NCI-H524 (cell line): ENCODE measurements at regions not wholly inside any gene's neighbourhood (a gene's known extent, or its start where the extent isn't known, plus 50 kb on each side); places are given as distances from the start of the nearest gene placed in this dataset.
"Not testable (repeated sequence)": the region's sequence is repeated elsewhere in the genome, so short reads cannot be mapped to it uniquely, and the experiment has no call there.

Source experiments
- DNase-seq, 2 experiments: peaks; one replicate each; lab custom pipeline; 2025; lab: John Stamatoyannopoulos, UW

DNA sequence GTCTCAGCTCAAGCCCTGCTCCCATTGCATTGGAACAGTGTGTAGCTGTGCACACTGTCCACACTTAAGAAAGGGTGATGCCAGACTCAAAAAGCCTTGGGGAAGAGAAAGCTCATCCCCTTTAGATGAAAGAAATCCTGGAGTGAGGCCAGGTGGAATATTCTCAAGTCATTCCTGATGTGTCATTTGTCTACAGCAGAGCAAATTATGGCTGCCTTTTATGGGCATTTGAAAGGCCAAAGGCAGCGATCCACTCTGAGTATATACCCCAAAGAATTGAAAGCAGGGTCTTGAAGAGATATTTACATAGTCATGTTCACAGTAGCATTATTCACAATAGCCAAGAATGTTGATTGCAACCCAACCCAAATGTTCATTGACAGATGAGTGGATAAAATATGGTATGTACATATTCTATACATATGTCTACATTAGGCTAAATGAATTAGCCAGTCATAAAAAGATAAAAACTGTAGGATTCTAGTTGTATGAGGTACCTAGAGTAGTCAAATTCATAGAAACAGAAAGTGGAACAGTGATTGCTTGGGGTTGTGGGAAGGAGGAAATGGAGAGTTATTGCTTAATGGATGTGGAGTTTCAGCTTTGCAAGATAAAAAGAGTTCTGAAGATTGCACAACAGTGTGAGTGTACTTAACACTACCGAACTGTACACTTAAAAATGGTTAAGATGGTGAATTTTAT lies 214.9 kb downstream of the KCNRG start:
- no peak for DNase-seq

DNA sequence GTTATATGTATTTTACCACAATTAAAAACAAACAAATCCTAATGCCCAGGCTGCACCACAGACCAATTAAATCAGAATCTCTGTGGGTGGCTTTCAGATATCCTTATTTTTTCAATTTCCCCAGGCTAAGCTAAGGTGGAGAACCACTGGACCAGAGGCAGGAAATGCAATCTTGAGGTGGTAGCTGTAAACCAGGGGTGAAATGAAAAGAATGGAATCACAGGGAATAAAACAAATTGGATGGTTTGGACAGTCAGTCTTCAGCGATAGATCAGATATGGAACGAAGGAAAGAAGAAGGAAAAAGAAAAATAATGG lies 215.4 kb downstream of the KCNRG start:
- no peak for DNase-seq

DNA sequence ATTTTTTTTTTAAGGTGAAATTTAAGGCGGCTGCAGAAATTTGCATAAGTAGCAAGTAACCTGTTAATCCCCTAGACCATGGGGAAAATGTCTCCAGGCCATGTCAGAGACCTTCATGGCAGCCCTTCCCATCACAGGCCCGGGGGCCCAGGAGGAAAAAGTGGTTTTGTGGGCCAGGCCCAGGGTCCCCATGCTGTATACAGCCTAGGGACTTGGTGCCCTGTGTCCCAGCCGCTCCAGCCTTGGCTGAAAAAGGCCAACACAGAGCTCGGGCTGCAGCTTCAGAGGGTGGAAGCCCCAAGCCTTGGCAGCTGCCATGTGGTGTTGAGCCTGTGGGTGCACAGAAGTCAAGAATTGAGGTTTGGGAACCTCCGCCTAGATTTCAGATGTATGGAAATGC lies 218.3 kb downstream of the KCNRG start:
- DNase-seq: not testable (repeated sequence)

DNA sequence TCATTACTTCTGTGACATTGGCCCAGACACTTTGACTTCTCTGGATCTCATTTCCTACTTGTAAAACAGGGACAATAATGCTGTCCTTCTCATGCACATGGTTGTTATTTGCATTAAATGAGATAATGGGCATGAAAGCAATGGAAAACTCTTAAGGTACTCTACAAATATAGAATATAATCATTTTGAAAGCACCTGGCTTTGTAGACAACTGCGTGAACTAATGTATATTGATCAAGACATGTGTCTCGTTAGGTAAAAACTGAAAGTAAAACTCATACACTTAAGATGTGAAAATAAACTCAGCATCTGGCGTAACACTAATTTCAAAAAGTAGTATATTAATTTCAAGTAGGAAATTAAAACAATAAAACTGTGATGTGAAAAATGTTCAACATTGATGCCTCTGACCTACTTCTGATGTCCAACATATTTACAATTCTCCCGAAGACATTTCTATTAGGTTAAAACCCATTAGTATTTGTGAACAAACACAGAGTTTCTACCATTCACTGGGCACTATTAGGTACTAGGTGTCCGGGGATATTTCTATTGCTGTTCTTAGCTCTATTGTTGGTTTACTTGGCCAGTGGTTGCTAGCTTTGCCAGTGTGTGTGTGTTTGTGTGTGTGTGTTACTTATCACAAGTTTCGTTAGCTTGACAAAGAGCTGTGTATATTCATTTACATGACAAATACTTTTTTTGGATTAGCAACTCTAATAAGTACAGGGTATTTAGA lies 220.5 kb downstream of the KCNRG start:
- DNase-seq: no peak

DNA sequence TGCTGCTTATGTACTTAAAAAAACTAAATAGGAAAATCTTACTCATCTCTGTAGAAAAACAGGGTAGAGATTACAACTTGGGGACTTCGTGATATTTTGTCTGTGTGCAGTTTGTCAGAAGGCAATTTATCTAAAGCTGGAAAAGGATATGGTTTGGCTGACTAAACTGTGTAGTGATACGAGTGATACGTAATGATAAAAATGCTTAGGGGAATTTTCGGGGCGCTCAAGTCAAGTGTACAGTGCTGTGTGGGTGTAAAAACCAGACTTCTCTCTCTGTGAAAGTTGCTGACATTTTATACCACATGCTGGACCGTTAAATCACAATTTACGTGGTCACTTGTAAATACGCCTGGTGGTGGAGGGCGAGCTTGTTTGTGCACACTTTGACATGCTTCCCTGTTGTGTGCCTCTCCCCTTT lies 221.7 kb downstream of the KCNRG start:
- no peak for DNase-seq

DNA sequence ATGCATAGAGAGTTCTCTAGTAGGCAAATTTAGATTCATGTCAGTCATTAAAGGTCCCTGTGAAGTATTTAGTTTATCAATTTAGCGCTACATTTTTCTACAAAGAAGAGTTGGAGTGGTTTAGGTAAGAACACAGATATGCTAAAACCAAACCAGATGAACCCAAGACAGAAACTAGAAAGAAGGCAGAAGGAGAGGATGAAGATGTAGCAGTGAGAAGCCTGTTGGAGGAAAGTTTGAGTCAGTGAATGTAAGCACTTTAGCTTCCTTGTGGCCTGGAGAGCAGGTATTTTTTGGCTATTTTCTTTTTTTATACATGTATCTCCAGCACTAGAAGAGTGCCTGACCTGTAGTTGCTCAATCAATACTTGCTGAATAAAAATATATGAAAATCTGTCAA lies 223.7 kb downstream of the KCNRG start:
- DNase-seq: no peak

DNA sequence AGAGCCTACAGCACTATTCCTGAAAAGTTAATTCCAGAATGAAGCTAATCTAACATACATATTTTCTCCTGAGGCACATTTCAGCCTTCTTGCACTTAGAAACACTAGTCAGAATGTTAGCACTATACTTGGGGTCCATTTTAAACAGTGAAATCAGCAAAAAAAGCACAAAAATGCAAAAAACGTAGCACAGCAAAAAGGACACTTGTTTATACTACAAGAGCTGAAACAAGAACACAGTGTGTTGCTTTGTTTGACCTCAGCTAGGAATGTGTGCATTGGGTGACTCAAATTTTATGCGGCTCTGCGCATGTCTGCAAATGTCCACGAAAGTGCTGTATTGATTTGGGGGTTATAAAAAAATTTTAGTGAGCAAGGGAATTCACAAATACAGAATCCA lies 226.2 kb downstream of the KCNRG start:
- no peak for DNase-seq

DNA sequence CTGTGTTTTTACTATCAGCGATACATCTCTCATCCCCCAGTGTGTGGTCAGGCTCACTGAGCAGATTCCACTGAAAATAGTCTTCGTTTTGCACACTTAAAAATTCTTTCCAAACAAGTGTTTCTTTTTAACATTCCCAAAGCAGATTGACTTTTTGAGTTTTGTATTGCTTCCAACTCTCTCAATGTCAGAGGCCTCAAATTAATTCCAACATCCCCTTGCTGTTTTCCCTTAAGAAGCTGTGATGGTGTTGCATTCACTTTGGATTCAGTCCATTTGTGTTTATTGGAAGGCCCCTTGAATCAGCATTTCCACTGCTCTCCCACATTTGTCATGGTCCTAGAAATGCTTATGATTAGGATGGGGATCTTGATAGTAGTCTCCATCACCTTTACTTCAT lies 228.7 kb downstream of the KCNRG start:
- DNase-seq: no peak

DNA sequence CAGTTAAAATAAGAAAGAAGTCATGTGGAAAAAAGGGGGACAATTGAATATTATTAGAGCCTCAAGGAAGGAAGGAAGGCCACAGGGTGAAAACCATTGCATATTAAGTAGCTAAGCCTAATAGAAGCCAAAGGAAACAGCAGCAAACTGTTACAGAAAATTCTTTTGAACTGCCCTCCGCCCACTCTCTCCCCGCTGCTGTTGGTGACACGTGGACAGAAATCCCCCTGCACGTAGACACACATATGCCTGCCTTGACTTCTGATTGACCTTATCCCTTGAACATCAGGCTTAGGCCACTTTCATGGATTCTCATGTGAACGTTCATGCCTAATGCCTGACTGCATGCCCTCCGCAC lies 229.1 kb downstream of the KCNRG start:
- DNase-seq: no peak

DNA sequence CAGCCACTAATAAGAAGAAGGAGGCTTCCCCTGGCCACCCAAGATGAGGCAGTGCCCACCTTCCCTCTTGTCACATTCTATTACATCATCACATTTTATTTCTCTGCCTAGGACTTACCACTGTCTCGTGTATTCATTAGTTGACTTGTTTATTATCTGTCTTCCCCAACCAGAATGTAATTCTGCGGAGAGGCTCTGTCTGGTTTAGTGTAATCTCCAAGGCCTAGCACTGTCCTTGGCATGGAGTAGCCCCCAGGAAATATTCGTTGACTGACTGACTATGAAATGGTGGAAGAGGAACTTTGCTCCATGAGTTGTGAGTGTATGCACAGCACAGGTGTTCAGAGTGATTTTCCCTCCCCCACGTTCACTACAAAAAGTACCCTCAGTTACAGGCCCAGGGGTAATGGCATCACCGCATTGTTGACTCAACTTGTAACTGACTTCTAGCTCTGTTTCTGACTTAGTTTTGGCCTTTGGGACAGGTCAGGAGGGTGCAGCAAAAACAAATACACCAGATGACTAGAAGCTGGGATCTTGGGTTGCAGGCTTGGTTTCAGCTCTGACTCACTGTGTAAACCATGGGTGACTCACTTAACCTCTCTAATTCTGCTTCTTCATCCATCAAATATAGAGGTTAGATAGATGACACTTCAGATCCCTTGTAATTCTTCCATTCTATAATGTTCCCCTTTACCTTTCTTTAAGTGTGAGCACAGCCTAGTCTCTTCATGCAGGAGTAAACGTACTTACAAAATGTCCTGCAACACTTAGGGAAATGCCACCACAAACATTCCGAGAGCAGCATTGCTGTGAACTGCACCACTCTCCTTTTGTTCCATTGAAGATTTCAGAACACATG lies 229.7 kb downstream of the KCNRG start:
- no peak for DNase-seq

DNA sequence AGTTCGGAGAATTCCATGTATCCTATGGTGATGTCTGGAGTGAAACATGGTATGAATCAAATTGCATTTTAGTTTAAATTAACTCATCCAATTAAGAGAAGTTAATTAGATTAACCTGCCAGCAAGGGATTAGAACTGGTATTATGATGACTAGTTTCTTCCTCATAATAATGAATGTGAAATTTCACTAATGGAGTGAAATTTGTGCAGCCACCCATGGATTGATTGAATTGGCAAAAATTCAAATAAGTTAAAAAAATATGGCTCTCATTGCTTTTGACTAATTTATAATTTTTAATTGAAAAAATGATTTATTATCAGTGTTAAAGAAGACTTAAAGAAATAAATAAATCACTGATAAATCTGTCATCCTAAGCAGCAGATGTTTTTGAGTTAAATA lies 232.0 kb downstream of the KCNRG start:
- no peak for DNase-seq

DNA sequence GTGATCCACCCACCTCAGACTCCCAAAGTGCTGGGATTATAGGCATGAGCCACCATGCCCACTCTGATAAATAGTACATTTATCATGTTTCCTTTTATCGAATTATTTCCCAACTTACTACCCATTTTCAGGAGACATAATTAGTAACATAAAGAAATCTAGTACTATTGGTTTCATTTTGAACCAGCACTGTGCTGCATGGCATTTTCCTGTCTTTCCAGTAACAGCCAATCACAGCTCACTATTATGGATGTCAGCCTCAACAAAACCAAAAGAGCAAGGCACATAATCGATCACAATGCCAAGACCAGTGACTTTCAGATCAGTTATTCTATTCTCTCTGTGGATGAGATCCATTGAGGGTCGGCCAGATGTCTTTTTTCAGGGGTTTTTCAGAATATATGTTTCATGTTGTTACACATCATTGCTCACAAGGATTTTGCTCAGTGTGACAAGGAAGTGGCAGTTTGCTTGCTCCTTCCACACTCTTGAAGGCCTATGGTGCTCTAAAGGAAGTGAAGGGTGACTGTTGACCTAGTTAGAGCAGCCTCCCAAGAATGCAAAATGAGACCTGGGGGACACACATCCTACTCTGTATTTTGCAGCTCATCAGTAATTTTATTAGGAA lies 233.4 kb downstream of the KCNRG start:
- DNase-seq: no peak

DNA sequence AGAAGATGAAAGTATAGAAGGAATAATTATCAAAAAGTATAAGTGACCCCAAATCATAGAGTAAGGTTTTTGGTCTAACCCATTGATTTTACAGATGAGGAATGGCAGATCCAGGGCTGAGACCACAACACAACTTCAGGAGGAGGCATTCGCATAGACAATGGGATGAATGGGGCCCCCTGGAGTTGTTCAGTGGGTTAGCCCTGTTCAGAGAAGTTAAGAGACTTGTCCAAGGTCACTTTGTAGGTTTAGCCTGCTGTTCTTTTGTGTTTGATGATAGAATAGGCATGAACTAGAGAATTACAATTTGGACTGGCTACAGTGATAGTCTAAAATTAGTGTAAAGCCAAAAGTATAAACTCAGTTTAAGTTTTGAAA lies 233.9 kb downstream of the KCNRG start:
- no peak for DNase-seq

DNA sequence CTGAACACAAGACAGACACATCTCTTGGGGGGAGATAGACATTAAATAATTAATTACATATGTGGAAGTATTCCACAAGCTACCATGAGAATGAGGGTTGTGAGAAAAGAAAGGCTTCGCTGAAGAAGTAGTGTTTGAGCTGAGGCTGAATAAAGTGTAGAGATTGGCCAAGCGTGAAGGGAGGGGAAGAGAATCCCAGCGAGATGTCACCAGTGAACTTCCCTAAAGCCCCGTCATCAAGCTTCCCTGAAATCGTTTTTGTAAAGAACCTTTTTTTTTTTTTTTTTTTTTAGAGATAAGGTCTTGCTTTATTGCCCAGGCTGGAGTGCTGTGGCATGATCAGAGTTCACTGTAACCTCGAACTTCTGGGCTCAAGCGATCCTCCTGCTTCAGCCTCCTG lies 235.2 kb downstream of the KCNRG start:
- DNase-seq: no peak

DNA sequence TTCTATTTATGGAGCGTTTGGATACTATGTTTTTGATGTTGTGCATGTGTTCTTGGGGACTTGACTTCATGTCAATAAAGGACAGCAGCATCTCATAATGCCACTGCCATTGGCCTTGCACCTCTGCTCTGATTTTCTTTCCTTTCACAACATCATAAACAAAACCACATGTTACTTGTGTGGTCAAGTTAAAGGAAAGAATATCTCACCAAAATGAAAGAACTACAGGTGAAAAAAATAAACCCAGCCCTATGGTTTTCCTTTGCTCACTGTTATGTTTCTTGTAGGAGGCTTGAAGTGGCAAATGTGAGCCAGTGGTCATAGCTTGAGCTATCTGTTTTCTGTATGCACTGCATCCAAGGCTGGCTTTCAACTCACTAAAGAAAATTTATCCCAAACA lies 240.4 kb downstream of the KCNRG start:
- no peak for DNase-seq

DNA sequence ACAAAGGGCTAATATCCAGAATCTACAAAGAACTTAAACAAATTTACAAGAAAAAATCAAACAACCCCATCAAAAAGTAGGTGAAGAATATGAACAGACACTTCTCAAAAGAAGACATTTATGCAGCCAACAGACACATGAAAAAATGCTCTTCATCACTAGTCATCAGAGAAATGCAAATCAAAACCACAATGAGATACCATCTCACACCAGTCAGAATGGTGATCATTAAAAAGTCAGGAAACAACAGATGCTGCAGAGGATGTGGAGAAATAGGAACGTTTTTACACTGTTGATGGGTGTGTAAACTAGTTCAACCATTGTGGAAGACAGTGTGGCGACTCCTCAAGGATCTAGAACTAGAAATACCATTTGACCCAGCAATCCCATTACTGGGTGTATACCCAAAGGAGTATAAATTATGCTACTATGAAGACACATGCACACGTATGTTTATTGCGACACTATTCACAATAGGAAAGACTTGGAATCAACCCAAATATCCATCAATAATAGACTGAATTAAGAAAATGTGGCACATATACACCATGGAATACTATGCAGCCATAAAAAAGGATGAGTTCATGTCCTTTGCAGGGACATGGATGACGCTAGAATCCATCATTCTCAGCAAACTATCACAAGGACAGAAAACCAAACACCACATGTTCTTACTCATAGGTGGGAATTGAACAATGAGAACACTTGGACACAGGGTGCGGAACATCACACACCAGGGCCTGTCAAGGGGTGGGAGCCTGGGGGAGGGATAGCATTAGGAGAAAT lies 241.5 kb downstream of the KCNRG start:
- DNase-seq: not testable (repeated sequence)

DNA sequence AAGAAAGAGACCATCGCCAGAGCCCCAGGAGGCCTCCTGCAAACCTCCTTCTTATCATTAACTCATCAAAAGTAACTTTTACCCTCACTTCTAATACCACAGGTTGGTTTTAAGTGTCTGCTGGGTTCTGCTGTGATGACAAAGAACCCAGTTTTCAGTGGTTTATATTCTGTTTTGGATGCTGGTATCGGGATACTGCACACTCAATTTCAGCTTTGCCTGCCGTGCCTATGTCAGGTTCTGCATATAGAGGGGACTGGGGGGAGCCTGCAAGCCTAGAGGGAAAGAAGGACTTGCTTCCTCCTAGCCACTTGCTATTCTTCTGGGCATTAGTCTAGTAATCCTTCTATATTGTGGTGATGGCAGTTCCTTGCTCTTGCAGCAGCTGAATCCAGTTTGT lies 242.4 kb downstream of the KCNRG start:
- no peak for DNase-seq

DNA sequence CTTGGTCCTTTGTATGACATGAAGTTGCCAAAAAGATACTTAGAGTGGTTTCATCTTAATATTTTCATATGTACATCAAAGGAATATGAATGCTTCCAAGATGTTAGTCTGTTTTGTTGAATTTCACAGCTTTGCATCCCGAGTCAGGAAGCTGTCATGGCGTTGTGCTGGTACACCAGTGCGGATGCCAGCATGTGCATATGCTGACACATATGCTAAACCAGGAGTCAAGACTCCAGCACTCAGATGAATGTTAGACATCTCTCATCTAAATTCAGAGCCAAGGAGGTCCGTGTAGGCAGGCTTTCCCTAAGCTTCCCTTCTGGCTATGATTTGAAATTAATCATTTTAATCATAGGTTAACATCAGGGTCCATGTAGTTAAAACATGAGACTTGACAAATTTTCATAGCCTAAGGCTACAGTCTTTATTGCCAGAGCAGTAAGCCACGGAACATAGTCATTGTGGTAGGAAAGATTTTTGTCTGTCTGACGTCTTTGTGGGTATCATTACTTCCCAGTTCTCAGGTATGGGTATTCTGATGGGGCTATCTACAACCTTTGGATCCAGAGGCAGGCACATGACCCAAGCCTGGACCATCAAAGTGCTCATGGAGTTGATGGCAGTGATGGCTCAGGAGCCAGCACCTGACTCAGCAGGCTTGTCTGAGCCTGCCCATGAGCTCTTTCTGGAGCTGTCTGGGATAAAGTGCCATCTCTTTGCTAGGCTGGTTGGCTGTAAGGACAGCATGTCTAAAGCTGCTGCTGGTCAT lies 246.1 kb downstream of the KCNRG start:
- DNase-seq: no peak

DNA sequence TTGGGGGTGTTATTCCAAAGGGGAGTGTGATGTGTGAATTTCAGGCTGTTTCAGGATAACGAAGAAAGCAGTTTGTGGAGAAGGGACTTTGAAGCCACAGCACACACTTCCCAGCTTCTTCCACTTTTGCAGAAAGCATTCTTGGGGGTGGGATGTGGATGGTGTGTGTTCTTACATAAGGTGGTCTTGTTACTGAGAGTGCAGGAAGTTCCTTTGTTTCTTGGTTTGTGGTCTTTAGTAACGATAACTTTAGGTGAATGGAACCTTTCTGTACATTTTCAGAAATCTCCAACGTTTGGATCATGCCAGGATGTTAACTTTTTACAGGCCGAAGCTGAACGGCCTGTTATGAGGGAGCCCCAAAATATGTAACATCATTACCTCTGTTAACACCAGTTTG lies 251.8 kb downstream of the KCNRG start:
- DNase-seq: no peak

DNA sequence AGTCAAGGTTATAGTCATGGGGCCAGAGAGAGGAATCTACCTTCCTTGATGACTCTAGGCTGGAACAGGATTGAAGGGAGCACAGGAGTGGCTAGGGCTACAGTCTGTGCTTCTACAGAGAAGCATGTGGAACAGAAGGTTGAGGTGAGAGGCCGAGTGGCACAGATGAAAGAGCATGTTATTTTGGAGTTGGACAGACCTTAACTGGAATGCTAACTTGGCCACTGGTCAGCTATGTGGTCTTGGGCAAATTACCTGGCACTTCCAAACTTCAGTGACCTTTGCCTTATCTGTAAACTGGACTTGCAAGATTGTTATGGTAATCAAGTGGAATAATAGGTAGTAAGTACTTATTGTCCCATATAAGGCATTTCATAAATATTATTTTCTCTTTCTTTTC lies 252.7 kb downstream of the KCNRG start:
- no peak for DNase-seq

DNA sequence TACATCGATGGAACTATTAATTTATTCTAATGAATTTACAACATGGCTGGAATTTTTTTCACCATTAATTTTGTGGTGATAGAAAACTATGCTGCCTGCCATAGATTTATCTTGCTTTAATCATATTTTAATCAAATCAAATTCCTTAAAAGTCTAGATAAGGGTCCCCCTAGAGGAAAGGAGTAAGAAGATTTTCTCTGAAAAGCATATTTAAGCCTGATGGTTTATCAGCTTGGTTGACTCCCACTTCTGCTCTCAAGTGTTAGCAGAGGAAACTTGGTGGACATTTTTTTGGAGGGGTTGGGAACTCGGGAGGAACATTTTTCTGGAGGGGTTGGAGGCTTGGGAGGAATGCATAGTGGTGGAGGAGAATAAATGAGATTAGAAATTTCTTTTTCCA lies 253.3 kb downstream of the KCNRG start:
- DNase-seq: no peak
